ENCODE measurements at regions not wholly inside any gene's neighbourhood (a gene's known extent, or its start where the extent isn't known, plus 50 kb on each side); places are given as distances from the start of the nearest gene placed in this dataset.

DNA sequence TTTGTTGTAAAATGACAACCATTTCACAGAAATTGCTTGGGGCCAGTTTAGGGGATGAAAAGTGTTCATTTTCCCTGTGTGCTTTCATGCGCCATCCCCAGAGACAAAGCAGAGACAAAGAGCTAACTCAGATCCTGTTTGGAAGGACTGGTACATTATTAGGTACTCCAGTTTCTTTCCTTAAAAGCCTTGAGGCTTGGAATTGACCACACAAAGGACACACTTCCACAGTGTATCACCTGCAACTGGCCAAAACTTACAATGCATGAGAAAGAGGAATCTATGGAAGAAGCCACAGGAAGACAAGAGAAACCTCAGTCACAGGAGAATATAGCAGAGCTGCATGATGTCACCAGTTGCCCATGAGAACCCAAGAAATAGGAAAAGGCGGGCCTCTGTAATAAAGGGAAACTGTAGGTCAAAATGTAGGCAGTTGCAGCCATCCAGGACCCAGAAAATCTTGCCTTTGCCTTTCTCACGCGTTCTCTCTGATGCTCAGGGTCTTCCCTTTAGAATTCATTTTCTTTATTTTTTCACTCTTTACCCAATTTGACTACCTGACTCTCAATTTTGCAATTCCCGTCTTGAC lies 339.0 kb downstream of the RMST start:
- TF ChIP-seq GATA3 (IDR thresholded peaks at IDR 0.05; ENCODE audit: low read depth, low read length), result no peak

DNA sequence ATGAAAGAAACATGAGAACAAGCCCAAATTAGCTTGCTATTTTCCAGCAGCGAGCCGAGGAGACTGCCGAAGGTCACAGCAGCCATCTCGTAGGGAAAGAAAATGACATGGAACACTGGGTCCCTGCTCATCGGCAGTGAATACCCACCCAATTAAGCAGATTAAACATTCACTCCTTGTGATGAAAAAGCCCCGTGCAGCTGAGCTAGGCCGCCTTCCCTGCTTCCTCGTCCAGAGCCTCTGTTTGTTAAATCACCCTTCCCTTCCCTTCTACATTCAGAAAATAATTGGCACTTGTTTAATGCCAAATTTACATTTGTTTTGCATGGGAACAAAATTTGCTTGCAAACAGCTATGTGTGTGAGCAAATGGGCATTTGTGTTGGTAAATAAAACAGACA lies 342.5 kb downstream of the RMST start:
- TF ChIP-seq GATA3 (IDR thresholded peaks at IDR 0.05; ENCODE audit: low read depth, low read length), result no peak
- no peak for TF ChIP-seq GATA2 (IDR thresholded peaks at IDR 0.05; ENCODE audit: low read depth, low read length)

DNA sequence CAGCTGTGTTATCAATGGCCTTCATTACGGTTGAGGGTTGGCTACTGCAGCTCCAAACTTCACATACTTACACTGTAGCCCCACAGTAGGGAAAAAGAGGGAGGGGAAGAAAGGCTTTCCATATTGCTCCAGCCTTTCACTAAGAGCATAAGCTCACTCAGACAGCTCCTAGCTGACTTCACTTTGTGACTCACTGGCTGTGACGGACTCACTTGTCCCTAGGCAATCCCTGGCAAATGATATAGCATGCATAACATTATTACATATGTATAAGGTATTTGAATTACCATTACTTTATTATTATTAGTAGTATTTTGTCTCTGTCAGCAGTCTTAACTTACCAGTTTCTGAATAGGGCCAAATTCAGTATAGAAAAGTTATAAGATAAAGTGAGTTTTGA lies 350.7 kb downstream of the RMST start:
- TF ChIP-seq GATA2 (IDR thresholded peaks at IDR 0.05; ENCODE audit: low read depth, low read length) (no peak), GATA3 (IDR thresholded peaks at IDR 0.05; ENCODE audit: low read depth, low read length) (no peak)

DNA sequence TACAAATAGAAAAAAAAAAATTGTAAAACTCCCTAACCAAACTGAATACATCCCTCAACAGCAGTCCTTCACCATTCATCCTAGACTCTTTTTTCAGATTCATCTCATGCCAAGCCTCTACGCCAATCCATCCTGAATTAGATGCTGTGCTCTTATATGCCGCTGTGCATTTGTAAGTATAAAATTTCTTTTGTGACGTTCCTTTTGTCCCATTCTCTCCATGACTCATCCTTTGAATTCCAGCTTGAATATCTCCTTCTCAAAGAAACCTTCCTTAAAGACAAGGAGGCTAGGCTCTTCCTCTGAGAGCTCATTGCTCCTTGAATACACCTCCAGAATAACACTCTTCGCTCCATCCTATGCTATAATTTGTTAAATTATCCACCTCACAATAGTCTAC lies 359.2 kb downstream of the RMST start:
- TF ChIP-seq GATA3 (IDR thresholded peaks at IDR 0.05; ENCODE audit: low read depth, low read length) (no peak), GATA2 (IDR thresholded peaks at IDR 0.05; ENCODE audit: low read depth, low read length) (no peak)

DNA sequence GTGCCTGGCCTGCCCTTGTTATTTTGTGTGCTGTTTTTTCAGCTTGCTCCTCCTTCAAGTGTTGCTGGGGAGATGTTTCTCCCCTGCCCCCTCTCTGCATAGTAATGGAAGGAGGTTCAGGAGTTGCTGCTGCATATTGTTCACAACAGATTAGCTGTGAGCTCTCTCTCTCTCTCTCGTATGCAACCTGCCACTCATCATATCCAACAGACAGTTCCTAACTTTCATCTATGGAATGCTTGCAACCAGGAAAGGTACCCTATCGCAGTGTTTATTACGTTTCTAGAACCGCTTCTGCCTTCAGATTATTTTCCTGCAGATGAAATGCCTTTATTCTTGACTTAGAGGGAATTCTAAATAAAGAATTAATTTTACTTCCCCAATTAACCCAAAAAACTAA lies 372.9 kb downstream of the RMST start:
- TF ChIP-seq GATA2 (IDR thresholded peaks at IDR 0.05; ENCODE audit: low read depth, low read length) (no peak), GATA3 (IDR thresholded peaks at IDR 0.05; ENCODE audit: low read depth, low read length) (no peak)

DNA sequence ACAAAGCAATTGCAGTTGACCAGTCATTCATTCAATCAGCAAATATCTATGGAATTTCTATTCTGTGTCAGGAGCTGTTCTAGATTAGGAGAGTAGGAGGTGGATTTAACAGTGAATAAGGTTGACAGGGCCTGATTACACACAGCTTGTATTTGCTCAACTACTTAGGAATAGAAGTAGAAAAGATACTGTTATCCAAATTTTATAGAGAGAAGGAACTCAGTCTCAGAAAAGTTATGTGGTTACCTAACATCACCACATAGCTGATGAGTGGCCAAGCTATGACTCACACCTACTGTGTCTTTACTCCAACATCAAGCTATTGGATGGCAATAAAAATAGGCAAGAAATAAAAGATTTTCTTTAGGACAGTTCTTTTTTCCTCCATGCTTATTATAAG lies 374.8 kb downstream of the RMST start:
- no peak for TF ChIP-seq GATA2 (IDR thresholded peaks at IDR 0.05; ENCODE audit: low read depth, low read length)
- no peak for TF ChIP-seq GATA3 (IDR thresholded peaks at IDR 0.05; ENCODE audit: low read depth, low read length)

DNA sequence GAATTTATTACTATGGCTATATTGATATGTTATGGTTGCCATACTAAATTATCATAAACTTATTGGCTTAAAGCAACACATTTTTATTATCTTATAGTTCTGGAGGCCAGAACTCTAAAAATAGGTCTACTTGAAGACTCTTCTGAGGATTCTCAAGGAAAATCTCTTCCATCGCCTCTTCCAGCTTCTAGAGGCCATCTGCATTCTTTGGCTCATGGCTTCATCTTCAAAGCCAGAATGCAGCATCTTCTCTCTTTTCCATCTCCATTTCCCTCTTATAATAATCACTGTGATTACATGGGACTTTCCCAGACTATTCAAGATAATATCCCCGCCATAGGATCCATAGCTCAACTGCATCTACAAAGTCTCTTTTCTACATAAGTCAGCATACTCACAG lies 385.4 kb downstream of the RMST start:
- TF ChIP-seq GATA2 (IDR thresholded peaks at IDR 0.05; ENCODE audit: low read depth, low read length) (no peak), GATA3 (IDR thresholded peaks at IDR 0.05; ENCODE audit: low read depth, low read length) (no peak)

DNA sequence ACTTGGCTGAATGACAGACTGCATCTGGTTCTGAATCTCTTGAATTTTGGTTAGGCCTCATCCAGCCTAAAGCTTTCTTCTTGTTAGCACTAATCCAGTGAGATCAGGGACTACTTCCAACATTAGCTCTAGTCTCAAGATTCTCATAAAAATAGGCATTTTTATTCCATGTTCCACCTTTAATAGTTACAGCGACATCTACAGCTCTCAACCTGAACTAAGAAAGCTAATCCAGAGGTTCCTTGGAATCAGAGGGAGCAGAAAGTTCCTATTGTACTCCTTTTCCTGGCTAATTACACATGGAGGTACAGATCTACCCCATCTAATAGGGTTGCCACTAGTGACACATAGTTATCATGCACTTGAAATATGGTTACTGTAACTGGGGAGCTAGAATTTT lies 391.9 kb downstream of the RMST start:
- TF ChIP-seq GATA2 (IDR thresholded peaks at IDR 0.05; ENCODE audit: low read depth, low read length), result no peak
- TF ChIP-seq GATA3 (IDR thresholded peaks at IDR 0.05; ENCODE audit: low read depth, low read length), result no peak

DNA sequence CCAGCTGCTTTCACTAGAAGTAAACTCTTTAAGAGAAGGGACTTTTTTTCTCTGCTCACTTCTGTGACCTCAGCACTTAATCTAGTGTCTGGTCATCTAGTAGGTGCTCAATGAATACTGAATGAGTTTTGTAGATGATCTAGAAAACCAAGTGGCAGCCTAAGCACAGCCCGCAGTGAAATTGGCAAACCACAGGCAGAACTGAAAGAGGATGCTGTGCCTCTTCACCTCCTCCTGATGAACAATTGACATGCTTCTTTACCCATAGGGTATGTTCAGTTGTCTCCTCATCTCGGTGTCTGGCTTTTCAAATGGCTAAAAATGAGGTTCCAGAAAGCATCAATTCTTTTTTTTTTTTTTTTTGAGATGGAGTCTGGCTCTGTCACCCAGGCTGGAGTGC lies 399.5 kb downstream of the RMST start:
- no peak for TF ChIP-seq GATA2 (IDR thresholded peaks at IDR 0.05; ENCODE audit: low read depth, low read length)
- no peak for TF ChIP-seq GATA3 (IDR thresholded peaks at IDR 0.05; ENCODE audit: low read depth, low read length)

DNA sequence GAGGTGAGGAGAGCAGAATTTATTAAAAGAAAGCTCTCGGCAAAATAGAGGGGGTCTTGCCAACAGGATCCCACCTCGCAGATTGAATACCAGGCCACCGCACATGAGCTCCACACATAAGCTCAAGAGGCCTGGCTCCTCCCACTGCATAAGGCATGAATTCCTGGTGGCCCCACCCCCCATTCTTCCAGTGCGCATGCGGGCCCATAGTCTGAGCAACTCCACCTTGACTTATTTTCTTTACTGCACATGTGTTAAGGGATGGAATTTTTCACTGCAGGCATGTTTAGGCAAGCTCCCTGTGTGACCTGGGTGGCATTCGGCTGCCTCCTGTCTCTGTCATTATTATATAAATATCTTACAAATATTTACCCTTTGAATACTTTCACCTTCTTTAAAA lies 412.5 kb downstream of the RMST start:
- no peak for TF ChIP-seq GATA2 (IDR thresholded peaks at IDR 0.05; ENCODE audit: low read depth, low read length)
- TF ChIP-seq GATA3 (IDR thresholded peaks at IDR 0.05; ENCODE audit: low read depth, low read length), result no peak

DNA sequence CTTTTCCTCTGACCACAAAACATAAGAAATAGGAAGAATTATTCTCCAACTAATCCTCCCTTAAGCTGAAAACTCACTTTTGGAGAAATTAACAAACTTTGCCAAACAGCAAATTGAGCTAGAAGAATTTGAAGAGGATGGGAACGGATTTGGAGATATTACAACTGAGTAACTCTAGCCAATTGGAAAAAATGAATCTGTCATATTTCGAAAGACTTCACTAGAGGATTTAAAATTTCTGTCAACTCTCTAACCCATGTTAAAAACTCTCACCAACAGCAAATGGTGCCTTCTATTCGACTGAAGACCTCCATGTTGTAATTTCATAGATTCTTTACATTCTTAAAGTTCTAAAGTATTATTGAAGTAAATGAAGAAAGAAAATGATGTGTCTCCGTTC lies 414.2 kb downstream of the RMST start:
- TF ChIP-seq GATA3 (IDR thresholded peaks at IDR 0.05; ENCODE audit: low read depth, low read length) (no peak), GATA2 (IDR thresholded peaks at IDR 0.05; ENCODE audit: low read depth, low read length) (no peak)

DNA sequence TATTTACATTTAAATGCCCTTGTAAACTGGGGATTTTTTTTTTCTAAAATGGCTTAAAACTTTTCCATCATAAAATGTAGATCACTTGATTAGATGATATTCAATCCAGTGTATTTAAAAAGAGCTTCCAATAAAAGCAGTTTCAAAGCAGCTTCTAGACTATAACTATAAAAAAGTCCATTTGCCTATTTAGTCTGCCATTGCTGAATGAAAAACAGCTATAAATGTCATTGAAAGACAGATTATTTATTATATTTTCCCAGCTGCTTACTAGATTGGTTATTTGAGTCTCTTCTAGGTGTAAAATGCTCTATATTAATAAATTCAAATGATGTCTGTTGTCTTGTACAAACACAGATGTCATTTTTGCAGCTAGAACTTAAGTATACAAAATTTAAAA lies 414.8 kb downstream of the RMST start:
- TF ChIP-seq GATA2 (IDR thresholded peaks at IDR 0.05; ENCODE audit: low read depth, low read length) (no peak), GATA3 (IDR thresholded peaks at IDR 0.05; ENCODE audit: low read depth, low read length) (no peak)

DNA sequence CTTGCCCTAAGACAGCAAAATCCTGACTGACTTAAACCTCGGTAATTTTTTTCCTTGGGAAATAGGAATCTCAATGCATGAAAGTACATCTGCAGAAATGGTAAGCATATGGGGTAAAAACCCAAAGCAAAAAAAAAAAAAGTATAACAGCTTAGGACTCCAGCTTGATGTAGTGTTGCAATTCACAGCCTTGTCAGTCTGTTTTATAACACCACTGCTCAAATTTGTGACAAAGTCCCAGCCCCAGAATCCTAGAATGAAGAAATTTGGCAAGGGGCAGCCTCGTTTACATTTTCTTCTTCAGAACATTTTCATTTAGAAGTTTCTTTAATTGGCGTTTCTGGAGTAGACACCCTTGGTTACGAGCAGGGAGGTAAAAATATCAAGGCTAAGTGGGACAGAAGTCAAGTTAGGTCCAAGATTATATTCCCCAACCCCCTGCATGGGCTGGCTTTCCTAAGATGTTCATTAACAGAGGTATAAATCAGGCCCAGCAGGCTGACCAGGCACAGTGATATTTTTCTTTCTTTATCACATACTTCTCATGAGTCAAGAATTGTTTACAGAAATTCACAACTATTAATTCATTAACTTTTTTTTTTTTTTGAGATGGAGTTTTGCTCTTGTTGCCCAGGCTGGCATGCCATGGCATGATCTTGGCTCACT lies 424.0 kb downstream of the RMST start:
- no peak for TF ChIP-seq GATA2 (IDR thresholded peaks at IDR 0.05; ENCODE audit: low read depth, low read length)
- TF ChIP-seq GATA3 (IDR thresholded peaks at IDR 0.05; ENCODE audit: low read depth, low read length), result no peak

DNA sequence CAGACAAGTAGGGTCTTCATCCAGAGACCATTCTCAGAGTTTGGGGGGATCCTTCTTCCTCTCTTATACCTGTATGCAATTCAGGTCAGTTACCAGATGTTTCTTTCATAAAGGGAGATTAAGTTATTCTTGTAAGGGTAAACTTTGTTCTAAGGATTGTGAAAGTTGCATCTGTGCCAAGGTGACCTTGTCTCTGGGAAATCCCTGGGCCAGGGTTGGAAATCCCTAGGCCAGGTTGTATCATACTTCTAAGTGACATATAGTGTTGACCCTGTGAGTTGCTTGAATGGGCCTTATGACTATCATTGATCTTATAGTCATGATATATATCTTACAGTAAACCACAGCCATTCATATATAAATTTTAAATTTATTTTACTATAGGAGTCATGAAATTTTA lies 436.9 kb downstream of the RMST start:
- no peak for TF ChIP-seq GATA3 (IDR thresholded peaks at IDR 0.05; ENCODE audit: low read depth, low read length)
- TF ChIP-seq GATA2 (IDR thresholded peaks at IDR 0.05; ENCODE audit: low read depth, low read length), result no peak

DNA sequence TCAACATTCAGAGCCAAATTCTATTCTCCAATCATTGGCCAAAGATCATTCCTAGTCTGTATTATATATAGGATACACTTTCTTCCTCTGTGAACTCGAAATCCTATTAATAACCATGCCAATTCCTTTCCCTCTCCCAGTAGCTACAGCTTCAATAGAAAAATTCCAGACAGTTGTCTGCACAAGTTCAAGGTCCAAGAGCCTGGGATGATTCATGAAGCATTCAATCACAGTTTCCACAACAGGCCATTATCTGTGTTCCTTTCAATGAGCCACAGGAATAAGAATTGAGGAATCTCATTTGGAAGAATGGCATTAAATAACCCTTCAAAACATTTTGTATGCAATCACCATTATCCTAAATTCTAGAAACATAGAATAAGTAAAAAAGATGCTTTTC lies 437.4 kb downstream of the RMST start:
- TF ChIP-seq GATA2 (IDR thresholded peaks at IDR 0.05; ENCODE audit: low read depth, low read length) (no peak), GATA3 (IDR thresholded peaks at IDR 0.05; ENCODE audit: low read depth, low read length) (no peak)

DNA sequence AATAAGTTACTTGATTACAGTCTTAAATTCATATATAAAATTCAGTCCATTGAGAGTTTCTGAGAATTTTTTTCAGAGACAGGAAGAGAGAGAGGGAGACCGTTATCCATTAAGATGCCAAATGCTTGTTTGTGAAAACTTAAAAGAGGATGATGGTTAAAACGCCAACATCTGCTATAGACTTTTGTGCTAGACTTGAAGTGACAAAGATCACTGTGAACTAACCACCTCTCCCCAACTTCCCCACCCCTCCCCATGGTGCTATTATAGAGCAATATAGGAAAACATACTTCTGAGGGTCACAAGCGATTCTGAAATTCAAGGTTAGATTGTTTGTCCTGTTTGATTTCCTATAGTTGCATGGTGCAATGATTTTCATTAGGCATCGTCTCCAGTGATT lies 440.8 kb downstream of the RMST start:
- TF ChIP-seq GATA2 (IDR thresholded peaks at IDR 0.05; ENCODE audit: low read depth, low read length), result no peak
- no peak for TF ChIP-seq GATA3 (IDR thresholded peaks at IDR 0.05; ENCODE audit: low read depth, low read length)

All from SH-SY5Y (cell line).